ENCODE measurements at regions not wholly inside any gene's neighbourhood (a gene's known extent, or its start where the extent isn't known, plus 50 kb on each side); places are given as distances from the start of the nearest gene placed in this dataset.

GRCh38 chr5:58276431-58276830 is 183.5 kb downstream of the PLK2 start:
- TF ChIP-seq CTCF (conservative IDR thresholded peaks at IDR 0.05), result no peak
- TF ChIP-seq ZFX (IDR thresholded peaks at IDR 0.05), result no peak
